Stomach (tissue), 8 donors: ENCODE measurements at regions not wholly inside any gene's neighbourhood (a gene's known extent, or its start where the extent isn't known, plus 50 kb on each side); places are given as distances from the start of the nearest gene placed in this dataset.

Experiments
- DNase-seq, 2 donors: peaks; one replicate each; pipeline versions ENCODE4 v3.0.0 to v3.0.0-alpha.2; 2013 to 2019
- H3K27ac ChIP-seq, 5 donors: fragments of 200-600 bp in 4 of 5; sonication (generic) in 4 of 5; one replicate each; pipeline ENCODE4 v1.5.1; 2013 to 2019; ENCODE audit warnings: mild to moderate bottlenecking in 1 of 5, moderate library complexity in 1 of 5
- H3K27me3 ChIP-seq, 3 donors: fragments of 200-600 bp; sonication (generic); one replicate each; pipeline ENCODE4 v1.5.1; 2017 to 2019; ENCODE audit warnings: mixed run types in 1 of 3
- H3K36me3 ChIP-seq, 4 donors: fragments of 200-600 bp; sonication (generic); 1 replicate in 3 of 4; 2 replicates in 1 of 4; pipeline ENCODE4 v1.5.1; 2016 to 2019
- H3K4me1 ChIP-seq, 4 donors: fragments of 200-600 bp; sonication (generic); one replicate each; pipeline ENCODE4 v1.5.1; 2016 to 2019
- H3K4me3 ChIP-seq, 4 donors: fragments of 200-600 bp; sonication (generic) in 3 of 4; one replicate each; pipeline ENCODE4 v1.5.1; 2016 to 2019; ENCODE audit warnings: mild to moderate bottlenecking in 1 of 4
- H3K9me3 ChIP-seq, 4 donors: fragments of 200-600 bp; sonication (generic); one replicate each; pipeline ENCODE4 v1.5.1; 2016 to 2019
- CTCF ChIP-seq, 7 experiments: fragments of 450-650 bp in 4 of 7; fragments of 200-600 bp in 3 of 7; sonication (generic) in 3 of 7; IDR thresholded peaks; one replicate each; pipeline ENCODE4 v1.5.1; 2016 to 2019; ENCODE audit warnings: antibody characterized with exemption in 7 of 7, control low read depth in 2 of 7, mild to moderate bottlenecking in 1 of 7
- EP300 ChIP-seq: sonication (generic); formaldehyde crosslinking; IDR thresholded peaks from one replicate; pipeline ENCODE4 v1.6.1; 2017; ENCODE audit warnings: antibody characterized with exemption
- POLR2A ChIP-seq, 4 donors: fragments of 450-650 bp; IDR thresholded peaks; one replicate each; pipeline ENCODE4 v1.6.1; 2016; ENCODE audit warnings: antibody characterized with exemption in 4 of 4, control low read depth in 2 of 4, mild to moderate bottlenecking in 1 of 4, moderate library complexity in 1 of 4
- POLR2AphosphoS5 ChIP-seq, 3 donors: sonication (generic); formaldehyde crosslinking; IDR thresholded peaks; one replicate each; pipeline ENCODE4 v1.6.1; 2016; ENCODE audit warnings: antibody characterized with exemption in 3 of 3
- WGBS, 5 donors: extraction: QIAGEN DNeasy Blood & Tissue Kit in 3 of 5; methylation state at CpG; one replicate each; pipeline versions ENCODE4 v1.1.5 to v1.1.7; 2013 to 2018; 5-methylcytosine and 5-hydroxymethylcytosine counted together
- intact Hi-C: fragments of 100-400 bp; cut with DNase I; formaldehyde crosslinking; loops from one replicate; pipeline ENCODE4 v1.15.1; 2023; ENCODE audit warnings: low total_unique reads
- donor health status: healthy with polysubstance abuse.
- donor health status: Bipolar disorder and iron deficiency.
- donor health status: healthy.

- no peak overlapping the region for H3K27ac ChIP-seq
- TF ChIP-seq CTCF (IDR thresholded peaks at IDR 0.05) = no peak
- TF ChIP-seq EP300 = no peak
- TF ChIP-seq POLR2AphosphoS5 (IDR thresholded peaks at IDR 0.05) = no peak
- no peak for TF ChIP-seq POLR2A (IDR thresholded peaks at IDR 0.05)
- H3K9me3 ChIP-seq = no peaks in the 10 kb centered on the region
- no peaks in the 10 kb centered on the region for H3K4me1 ChIP-seq
- no peak for DNase-seq
- no peaks in the 10 kb centered on the region for H3K36me3 ChIP-seq
- H3K27me3 ChIP-seq = no peaks in the 10 kb centered on the region
- intact Hi-C loops = no loop called here
- H3K4me3 ChIP-seq = no peak overlapping the region
These were observed 1356.0 kb upstream of the SEL1L start for GRCh38 chr14:82889701-82890100.

- TF ChIP-seq POLR2AphosphoS5 (IDR thresholded peaks at IDR 0.05) = no peak
- TF ChIP-seq EP300 = no peak
- TF ChIP-seq CTCF (IDR thresholded peaks at IDR 0.05) = no peak
- no peak for TF ChIP-seq POLR2A (IDR thresholded peaks at IDR 0.05)
- 53 to 84% (median 66%) methylated on average over 1 of the region's 1 CpG for WGBS, 5 donors
- Histone ChIP-seq H3K4me1 (no peaks in the 10 kb centered on the region), H3K36me3 (no peaks in the 10 kb centered on the region), H3K9me3 (no peaks in the 10 kb centered on the region), H3K27ac (no peak overlapping the region), H3K27me3 (no peaks in the 10 kb centered on the region), H3K4me3 (no peak overlapping the region)
- DNase-seq = no peak
- intact Hi-C loops = no loop called here
These were observed 1362.8 kb upstream of the SEL1L start for GRCh38 chr14:82896476-82896875.

- DNase-seq = no peak
- WGBS, 5 donors = 44 to 66% (median 50%) methylated on average over 4 of the region's 4 CpGs
These were observed 1364.0 kb upstream of the SEL1L start for GRCh38 chr14:82897469-82898308.

GRCh38 chr14:82905762-82906161, 1372.1 kb upstream of the SEL1L start:
- TF ChIP-seq POLR2AphosphoS5 (IDR thresholded peaks at IDR 0.05) (no peak), POLR2A (IDR thresholded peaks at IDR 0.05) (no peak), CTCF (IDR thresholded peaks at IDR 0.05) (no peak), EP300 (no peak)
- 67 to 80% (median 68%) methylated on average over 2 of the region's 2 CpGs for WGBS, 5 donors

More at GRCh38 chr14:82897469-82898308, 1364.0 kb upstream of the SEL1L start:
- no peak for TF ChIP-seq CTCF (IDR thresholded peaks at IDR 0.05)
- no peak for TF ChIP-seq POLR2A (IDR thresholded peaks at IDR 0.05)
- TF ChIP-seq POLR2AphosphoS5 (IDR thresholded peaks at IDR 0.05) = no peak
- no peak for TF ChIP-seq EP300
- H3K4me3 ChIP-seq = no peak overlapping the region
- no peaks in the 10 kb centered on the region for H3K27me3 ChIP-seq
- no peaks in the 10 kb centered on the region for H3K9me3 ChIP-seq
- H3K36me3 ChIP-seq = no peaks in the 10 kb centered on the region
- intact Hi-C loops = no loop called here
- no peak overlapping the region for H3K27ac ChIP-seq
- no peaks in the 10 kb centered on the region for H3K4me1 ChIP-seq

More at GRCh38 chr14:82905762-82906161, 1372.1 kb upstream of the SEL1L start:
- H3K36me3 ChIP-seq = no peaks in the 10 kb centered on the region
- intact Hi-C loops = no loop called here
- H3K27ac ChIP-seq = no peak overlapping the region
- no peaks in the 10 kb centered on the region for H3K27me3 ChIP-seq
- H3K9me3 ChIP-seq = no peaks in the 10 kb centered on the region
- no peak for DNase-seq
- H3K4me1 ChIP-seq = no peaks in the 10 kb centered on the region
- H3K4me3 ChIP-seq = no peak overlapping the region
